ENCODE measurements at regions not wholly inside any gene's neighbourhood (a gene's known extent, or its start where the extent isn't known, plus 50 kb on each side); places are given as distances from the start of the nearest gene placed in this dataset.

DNA sequence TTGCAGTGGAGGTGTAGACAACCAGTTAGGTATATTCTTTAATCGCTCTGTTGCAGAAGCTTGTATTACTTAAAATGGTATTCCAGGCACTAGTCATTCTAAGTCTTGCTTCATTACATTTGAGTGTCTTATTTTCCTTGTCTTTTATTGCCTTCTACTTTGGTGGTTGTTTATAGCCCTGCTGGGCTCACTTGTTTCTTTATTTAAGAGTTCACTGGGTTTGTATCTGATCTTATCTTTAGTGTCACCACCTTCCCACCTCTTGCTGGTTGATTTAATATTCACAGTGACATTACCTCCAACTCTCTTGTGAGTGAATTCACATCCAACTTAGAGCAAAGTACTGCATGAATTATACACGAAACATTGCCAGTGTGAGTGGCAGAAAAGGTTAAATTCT lies 83.6 kb upstream of the BNC2 start:
- no peaks in the 10 kb centered on the region for H3K4me1 ChIP-seq (ENCODE audit: control insufficient read depth in 1 of 2, insufficient read depth in 2 of 2, low read length in 2 of 2)
- WGBS (ENCODE audit: insufficient coverage): no CpG with 5 or more reads among the region's 2 CpGs
- no peaks in the 10 kb centered on the region for H3K9me3 ChIP-seq (replicated peaks in 1 of 2; ENCODE audit: control insufficient read depth in 1 of 2, insufficient read depth in 1 of 2, low read length in 2 of 2)
- no peaks in the 10 kb centered on the region for H3K36me3 ChIP-seq (replicated peaks in 1 of 2; ENCODE audit: control insufficient read depth in 1 of 2, insufficient read depth in 2 of 2, low read length in 2 of 2)
- no peak overlapping the region for H2AFZ ChIP-seq (ENCODE audit: insufficient read depth, low read depth, low read length, poor library complexity, severe bottlenecking)
- TF ChIP-seq, protein P1, sequence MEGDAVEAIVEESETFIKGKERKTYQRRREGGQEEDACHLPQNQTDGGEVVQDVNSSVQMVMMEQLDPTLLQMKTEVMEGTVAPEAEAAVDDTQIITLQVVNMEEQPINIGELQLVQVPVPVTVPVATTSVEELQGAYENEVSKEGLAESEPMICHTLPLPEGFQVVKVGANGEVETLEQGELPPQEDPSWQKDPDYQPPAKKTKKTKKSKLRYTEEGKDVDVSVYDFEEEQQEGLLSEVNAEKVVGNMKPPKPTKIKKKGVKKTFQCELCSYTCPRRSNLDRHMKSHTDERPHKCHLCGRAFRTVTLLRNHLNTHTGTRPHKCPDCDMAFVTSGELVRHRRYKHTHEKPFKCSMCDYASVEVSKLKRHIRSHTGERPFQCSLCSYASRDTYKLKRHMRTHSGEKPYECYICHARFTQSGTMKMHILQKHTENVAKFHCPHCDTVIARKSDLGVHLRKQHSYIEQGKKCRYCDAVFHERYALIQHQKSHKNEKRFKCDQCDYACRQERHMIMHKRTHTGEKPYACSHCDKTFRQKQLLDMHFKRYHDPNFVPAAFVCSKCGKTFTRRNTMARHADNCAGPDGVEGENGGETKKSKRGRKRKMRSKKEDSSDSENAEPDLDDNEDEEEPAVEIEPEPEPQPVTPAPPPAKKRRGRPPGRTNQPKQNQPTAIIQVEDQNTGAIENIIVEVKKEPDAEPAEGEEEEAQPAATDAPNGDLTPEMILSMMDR (IDR thresholded peaks at IDR 0.05): no peak
- Mint-ChIP-seq H3K9me3 (peaks cover 0 to 16% (median 0%) of the 10 kb centered on the region in 7 donors), H3K4me3 (no peak overlapping the region), H3K27me3 (ENCODE audit: low read depth in 3 of 3) (peaks cover 0 to 1% (median under 1%) of the 10 kb centered on the region in 3 donors), H3K4me1 (no peaks in the 10 kb centered on the region), H3K27ac (no peak overlapping the region), H3K36me3 (no peaks in the 10 kb centered on the region)
- DNase-seq: no peak
- H3K9ac ChIP-seq (ENCODE audit: insufficient read depth, low read length, poor library complexity, severe bottlenecking): no peak overlapping the region
- H4K20me1 ChIP-seq (ENCODE audit: insufficient read depth, low read length): no peaks in the 10 kb centered on the region
- H3K4me2 ChIP-seq (replicated peaks; ENCODE audit: extremely low read depth, low read length, poor library complexity, severe bottlenecking): no peak overlapping the region
- no peak overlapping the region for H3K27ac ChIP-seq (ENCODE audit: low read depth in 1 of 2, low read length in 2 of 2)
- no peak overlapping the region for H3K4me3 ChIP-seq (replicated peaks in 1 of 3; ENCODE audit: low read depth in 2 of 3, low read length in 3 of 3)
- no peaks in the 10 kb centered on the region for H3K27me3 ChIP-seq (ENCODE audit: control insufficient read depth in 2 of 2, insufficient read depth in 2 of 2, low read length in 2 of 2)
- no peaks in the 10 kb centered on the region for H3K79me2 ChIP-seq (ENCODE audit: insufficient read depth, low read length)
- intact Hi-C loops (cut with micrococcal nuclease): no loop called here

DNA sequence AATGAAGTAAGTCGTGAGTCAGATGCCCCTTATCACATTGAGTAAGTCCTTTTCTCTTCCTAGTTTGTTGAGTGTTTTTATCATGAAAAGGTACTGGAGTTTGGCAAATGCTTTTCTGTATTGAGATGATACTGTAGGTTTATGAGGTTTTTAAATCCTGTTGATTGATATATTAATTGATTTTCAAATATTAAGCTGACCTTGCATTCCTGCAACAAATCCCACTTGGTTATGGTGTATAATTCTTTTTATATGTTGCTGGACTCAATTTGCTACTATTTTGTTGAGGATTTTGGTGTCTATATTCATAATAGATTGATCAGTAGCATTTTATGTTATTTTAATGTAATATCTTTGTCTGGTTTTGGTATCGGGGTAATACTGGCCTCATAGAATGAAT lies 81.0 kb upstream of the BNC2 start:
- Mint-ChIP-seq H3K9me3 (peaks cover 0 to 16% (median 0%) of the 10 kb centered on the region in 7 donors), H3K36me3 (no peaks in the 10 kb centered on the region), H3K4me3 (no peak overlapping the region), H3K4me1 (no peaks in the 10 kb centered on the region), H3K27me3 (ENCODE audit: low read depth in 3 of 3) (peaks cover 0 to 2% (median 1%) of the 10 kb centered on the region in 3 donors), H3K27ac (no peak overlapping the region)
- Histone ChIP-seq H3K27ac (ENCODE audit: low read depth in 1 of 2, low read length in 2 of 2) (no peak overlapping the region), H3K36me3 (replicated peaks in 1 of 2; ENCODE audit: control insufficient read depth in 1 of 2, insufficient read depth in 2 of 2, low read length in 2 of 2) (no peaks in the 10 kb centered on the region), H3K4me3 (replicated peaks in 1 of 3; ENCODE audit: low read depth in 2 of 3, low read length in 3 of 3) (no peak overlapping the region), H3K4me2 (replicated peaks; ENCODE audit: extremely low read depth, low read length, poor library complexity, severe bottlenecking) (no peak overlapping the region), H4K20me1 (ENCODE audit: insufficient read depth, low read length) (no peaks in the 10 kb centered on the region), H3K27me3 (ENCODE audit: control insufficient read depth in 2 of 2, insufficient read depth in 2 of 2, low read length in 2 of 2) (no peaks in the 10 kb centered on the region), H3K4me1 (ENCODE audit: control insufficient read depth in 1 of 2, insufficient read depth in 2 of 2, low read length in 2 of 2) (no peaks in the 10 kb centered on the region), H3K79me2 (ENCODE audit: insufficient read depth, low read length) (no peaks in the 10 kb centered on the region), H3K9ac (ENCODE audit: insufficient read depth, low read length, poor library complexity, severe bottlenecking) (no peak overlapping the region), H3K9me3 (replicated peaks in 1 of 2; ENCODE audit: control insufficient read depth in 1 of 2, insufficient read depth in 1 of 2, low read length in 2 of 2) (no peaks in the 10 kb centered on the region), H2AFZ (ENCODE audit: insufficient read depth, low read depth, low read length, poor library complexity, severe bottlenecking) (no peak overlapping the region)
- TF ChIP-seq, protein P1 (IDR thresholded peaks at IDR 0.05): no peak
- DNase-seq: no peak
- no CpG with 5 or more reads among the region's 2 CpGs for WGBS (ENCODE audit: insufficient coverage)
- intact Hi-C loops (cut with micrococcal nuclease): no loop called here

All from CD14-positive monocyte (primary cell).